ENCODE measurements at regions not wholly inside any gene's neighbourhood (a gene's known extent, or its start where the extent isn't known, plus 50 kb on each side); places are given as distances from the start of the nearest gene placed in this dataset.
"Not testable (repeated sequence)": the region's sequence is repeated elsewhere in the genome, so short reads cannot be mapped to it uniquely, and the experiment has no call there.

DNA sequence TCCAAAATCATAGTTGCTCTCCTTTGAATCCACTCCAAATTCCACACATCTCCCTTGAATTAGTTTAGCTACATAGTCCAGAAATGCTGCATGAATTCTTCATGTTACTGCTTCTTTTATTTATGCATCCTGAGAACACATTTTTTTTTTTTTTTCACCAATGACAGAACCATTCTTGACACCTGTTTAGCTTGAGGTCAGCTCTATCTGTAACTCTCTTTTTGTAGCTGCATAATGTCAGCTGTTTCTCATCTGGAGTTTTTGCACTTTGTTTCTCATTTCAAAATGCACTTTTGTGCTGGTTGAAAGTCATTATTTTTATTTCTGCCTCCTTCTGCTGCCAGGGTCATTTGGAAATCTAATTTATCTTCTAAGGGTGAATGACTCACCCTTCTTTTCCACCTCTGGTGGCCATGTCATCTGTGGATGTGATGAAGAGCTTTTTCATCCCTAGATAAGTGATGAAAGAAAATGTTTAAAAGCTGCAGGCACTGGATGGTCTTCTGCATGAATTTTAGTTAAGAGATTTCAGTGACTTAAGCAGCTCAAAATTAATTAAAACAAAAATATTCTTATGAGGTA lies 93.7 kb downstream of the JRKL start:
- no peak for DNase-seq
- Histone ChIP-seq H3K4me3 (replicated peaks in 1 of 3) (no peak overlapping the region), H3K9me3 (no peaks in the 10 kb centered on the region), H3K27ac (no peak overlapping the region), H3K4me1 (peaks cover 0 to 3% of the 10 kb centered on the region in 2 donors), H3K27me3 (no peaks in the 10 kb centered on the region), H3K36me3 (no peaks in the 10 kb centered on the region)
- intact Hi-C loops (cut with DNase I) = no loop called here
- TF ChIP-seq POLR2A (IDR thresholded peaks at IDR 0.05) = no peak
- TF ChIP-seq, protein P1, sequence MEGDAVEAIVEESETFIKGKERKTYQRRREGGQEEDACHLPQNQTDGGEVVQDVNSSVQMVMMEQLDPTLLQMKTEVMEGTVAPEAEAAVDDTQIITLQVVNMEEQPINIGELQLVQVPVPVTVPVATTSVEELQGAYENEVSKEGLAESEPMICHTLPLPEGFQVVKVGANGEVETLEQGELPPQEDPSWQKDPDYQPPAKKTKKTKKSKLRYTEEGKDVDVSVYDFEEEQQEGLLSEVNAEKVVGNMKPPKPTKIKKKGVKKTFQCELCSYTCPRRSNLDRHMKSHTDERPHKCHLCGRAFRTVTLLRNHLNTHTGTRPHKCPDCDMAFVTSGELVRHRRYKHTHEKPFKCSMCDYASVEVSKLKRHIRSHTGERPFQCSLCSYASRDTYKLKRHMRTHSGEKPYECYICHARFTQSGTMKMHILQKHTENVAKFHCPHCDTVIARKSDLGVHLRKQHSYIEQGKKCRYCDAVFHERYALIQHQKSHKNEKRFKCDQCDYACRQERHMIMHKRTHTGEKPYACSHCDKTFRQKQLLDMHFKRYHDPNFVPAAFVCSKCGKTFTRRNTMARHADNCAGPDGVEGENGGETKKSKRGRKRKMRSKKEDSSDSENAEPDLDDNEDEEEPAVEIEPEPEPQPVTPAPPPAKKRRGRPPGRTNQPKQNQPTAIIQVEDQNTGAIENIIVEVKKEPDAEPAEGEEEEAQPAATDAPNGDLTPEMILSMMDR (IDR thresholded peaks at IDR 0.05) = no peak

DNA sequence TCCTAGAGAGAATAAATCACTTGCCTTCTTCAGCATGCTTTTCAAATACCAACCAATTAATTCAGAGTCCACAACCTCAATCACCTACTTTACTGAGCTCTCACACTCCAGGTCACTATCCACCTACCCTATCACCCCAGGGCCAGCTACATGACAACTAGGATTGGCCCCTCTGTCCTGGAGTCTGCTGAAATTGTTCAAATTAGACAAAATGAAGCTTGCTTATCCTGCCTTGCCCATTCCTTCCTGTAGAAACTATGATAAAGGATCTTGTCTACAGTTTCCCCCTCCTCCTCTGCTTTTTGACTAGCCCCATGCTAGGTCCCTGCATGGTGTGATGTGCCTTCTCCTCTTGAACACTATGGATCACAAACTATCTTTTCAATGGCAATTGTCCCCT lies 94.5 kb downstream of the JRKL start:
- DNase-seq = no peak
- Histone ChIP-seq H3K27ac (no peak overlapping the region), H3K4me3 (replicated peaks in 1 of 3) (no peak overlapping the region), H3K27me3 (no peaks in the 10 kb centered on the region), H3K36me3 (no peaks in the 10 kb centered on the region), H3K4me1 (peaks cover 0 to 3% of the 10 kb centered on the region in 2 donors), H3K9me3 (no peaks in the 10 kb centered on the region)
- TF ChIP-seq, protein P1 (IDR thresholded peaks at IDR 0.05) = no peak
- no peak for TF ChIP-seq POLR2A (IDR thresholded peaks at IDR 0.05)
- intact Hi-C loops (cut with DNase I) = no loop called here

DNA sequence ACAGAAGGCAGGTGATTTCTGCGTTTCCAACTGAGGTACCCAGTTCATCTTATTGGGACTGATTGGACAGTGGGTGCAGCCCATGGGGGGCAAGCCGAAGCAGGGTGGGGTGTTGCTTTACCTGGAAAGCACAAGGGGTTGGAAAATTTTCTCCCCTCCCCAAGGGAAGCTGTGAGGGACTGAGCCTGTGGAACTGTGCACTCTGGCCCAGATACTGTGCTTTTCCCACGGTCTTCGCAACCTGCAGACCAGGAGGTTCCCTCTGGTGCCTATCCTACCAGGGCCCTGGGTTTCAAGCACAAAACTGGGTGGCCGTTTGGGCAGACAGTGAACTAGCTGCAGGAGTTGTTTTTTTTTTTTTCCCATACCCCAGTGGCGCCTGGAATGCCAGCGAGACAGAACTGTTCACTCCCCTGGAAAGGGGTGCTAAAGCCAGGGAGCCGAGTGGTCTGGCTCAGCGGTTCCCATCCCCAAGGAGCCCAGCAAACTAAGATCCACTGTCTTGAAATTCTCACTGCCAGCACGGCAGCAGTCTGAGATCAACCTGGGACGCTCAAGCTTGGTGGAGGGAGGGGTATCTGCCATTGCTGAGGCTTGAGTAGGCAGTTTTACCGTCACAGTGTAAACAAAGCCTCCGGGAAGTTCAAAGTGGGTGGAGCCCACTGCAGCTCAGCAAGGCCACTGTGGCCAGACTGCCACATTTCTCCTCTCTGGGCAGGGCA lies 97.2 kb downstream of the JRKL start:
- 36 to 42% methylated on average over 11 to 13 of the region's 13 CpGs for WGBS, 2 donors
- Histone ChIP-seq H3K36me3 (no peaks in the 10 kb centered on the region), H3K27me3 (no peaks in the 10 kb centered on the region), H3K4me3 (replicated peaks in 1 of 3) (peak overlapping the region in 1 of 3 donors; percentile 1), H3K4me1 (peaks cover 0 to 3% of the 10 kb centered on the region in 2 donors), H3K9me3 (no peaks in the 10 kb centered on the region), H3K27ac (no peak overlapping the region)
- peak; percentile 44 to 45 for DNase-seq
- intact Hi-C loops (cut with DNase I) = no loop called here
- no peak for TF ChIP-seq POLR2A (IDR thresholded peaks at IDR 0.05)
- TF ChIP-seq, protein P1 (IDR thresholded peaks at IDR 0.05) = no peak

DNA sequence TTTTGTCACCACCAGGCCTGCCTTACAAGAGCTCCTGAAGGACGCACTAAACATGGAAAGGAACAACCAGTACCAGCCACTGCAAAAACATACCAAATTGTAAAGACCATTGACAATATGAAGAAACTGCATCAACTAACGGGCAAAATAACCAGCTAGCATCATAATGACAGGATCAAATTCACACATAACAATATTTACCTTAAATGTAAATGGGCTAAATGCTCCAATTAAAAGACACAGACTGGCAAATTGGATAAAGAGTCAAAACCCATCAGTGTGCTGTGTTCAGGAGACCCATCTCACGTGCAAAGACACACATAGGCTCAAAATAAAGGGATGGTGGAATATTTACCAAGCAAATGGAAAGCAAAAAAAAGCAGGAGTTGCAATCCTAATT lies 99.1 kb downstream of the JRKL start:
- H3K27me3 ChIP-seq; H3K27ac ChIP-seq; H3K4me3 ChIP-seq (replicated peaks in 1 of 3); H3K36me3 ChIP-seq; H3K9me3 ChIP-seq; DNase-seq; intact Hi-C loops (cut with DNase I); H3K4me1 ChIP-seq: not testable (repeated sequence)
- 88 to 96% methylated on average over 3 of the region's 3 CpGs for WGBS, 2 donors

DNA sequence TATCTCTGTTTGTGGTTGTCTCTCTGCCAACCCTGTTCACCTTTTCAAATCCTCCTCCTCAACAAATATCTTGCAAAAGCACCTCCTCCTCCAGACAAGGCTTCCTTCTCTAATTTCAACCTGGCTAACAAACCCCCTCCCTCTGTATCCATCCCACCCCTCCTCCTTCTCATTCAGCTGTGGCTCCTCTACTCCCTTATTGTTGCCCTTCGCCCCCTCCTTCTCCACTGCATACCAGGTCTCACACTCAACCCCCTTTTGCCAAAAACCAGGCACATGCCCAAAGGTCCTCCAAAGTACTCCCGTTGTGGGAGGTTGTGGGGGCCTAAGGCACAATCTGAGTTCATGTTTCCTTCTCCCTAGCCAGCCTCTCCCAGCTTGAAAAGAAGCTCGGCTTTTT lies 110.6 kb downstream of the JRKL start:
- DNase-seq = no peak
- no peaks in the 10 kb centered on the region for H3K9me3 ChIP-seq
- intact Hi-C loops (cut with DNase I) = no loop called here
- H3K4me3 ChIP-seq (replicated peaks in 1 of 3) = no peak overlapping the region
- H3K27ac ChIP-seq = no peak overlapping the region
- no peaks in the 10 kb centered on the region for H3K27me3 ChIP-seq
- H3K4me1 ChIP-seq = no peaks in the 10 kb centered on the region
- 84 to 87% methylated on average over 3 of the region's 3 CpGs for WGBS, 2 donors
- H3K36me3 ChIP-seq = no peaks in the 10 kb centered on the region
- TF ChIP-seq, protein P1 (IDR thresholded peaks at IDR 0.05) = no peak
- TF ChIP-seq POLR2A (IDR thresholded peaks at IDR 0.05) = no peak
